B cell (primary cell): ENCODE measurements at regions not wholly inside any gene's neighbourhood (a gene's known extent, or its start where the extent isn't known, plus 50 kb on each side); places are given as distances from the start of the nearest gene placed in this dataset.

Experiments used
- CTCF ChIP-seq: fragments of 200-600 bp; IDR thresholded peaks from one replicate; pipeline ENCODE4 v1.8.0; 2022; ENCODE audit warnings: antibody characterized with exemption, mild to moderate bottlenecking
- EZH2 ChIP-seq: IDR thresholded peaks from 2 replicates; pipeline ENCODE4 v1.6.1; 2012; ENCODE audit warnings: borderline replicate concordance, low read depth, mild to moderate bottlenecking, moderate library complexity, low read length; ENCODE audit not compliant: insufficient read depth, poor library complexity, severe bottlenecking

DNA sequence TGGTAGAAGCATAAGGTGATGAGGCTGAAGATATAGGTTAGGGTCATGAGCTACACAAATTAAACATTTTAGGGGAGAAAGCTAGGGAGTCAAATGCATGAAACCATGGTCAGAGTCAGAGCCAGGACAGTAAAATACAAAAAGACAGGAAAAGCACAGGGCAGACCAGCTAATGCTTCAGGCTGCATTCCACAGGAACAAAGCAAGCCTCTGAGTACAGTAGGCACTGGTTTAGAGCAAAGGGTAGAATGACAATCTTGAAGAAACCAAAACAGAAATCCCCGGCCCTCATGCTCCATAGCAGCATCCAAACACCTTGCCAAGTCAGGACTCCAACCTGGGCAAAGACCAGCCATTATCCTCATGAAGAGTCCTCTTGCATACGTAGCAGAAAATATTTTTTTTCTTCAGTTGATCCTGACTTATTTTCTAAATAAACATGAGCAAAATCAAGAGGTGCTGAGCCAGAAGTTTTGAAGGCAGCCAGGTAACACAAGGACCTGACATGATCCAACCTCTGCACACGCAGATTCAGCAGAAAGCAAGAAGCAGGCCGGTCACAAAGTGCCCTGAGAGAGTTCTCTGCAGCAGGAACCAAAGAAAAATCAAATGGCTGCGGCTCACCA, 273.1 kb downstream of the TTLL7 start:
- no peak for TF ChIP-seq CTCF
- no peak for TF ChIP-seq EZH2
